K562 (cell line): ENCODE measurements at regions not wholly inside any gene's neighbourhood (a gene's known extent, or its start where the extent isn't known, plus 50 kb on each side); places are given as distances from the start of the nearest gene placed in this dataset.

Source experiments
- ATAC-seq: fragments of 200-7000 bp; cut with Tn5 transposase; 3 replicates; pipeline ENCODE4 v1.9.1; 2020; ENCODE audit warnings: moderate library complexity
- BruUV-seq: library from RNA; stranded (reverse); fragments of 400-500 nt; replicated peaks from 2 replicates; lab custom pipeline; 2021; lab: Mats Ljungman, UMichigan
- CTCF ChIA-PET: fragments of 300-600 bp; formaldehyde crosslinking; extraction: SDS; loops from one replicate; lab custom pipeline; 2021; ENCODE audit warnings: low intra/inter-chr PET ratio; lab: Yijun Ruan, JAX
- POLR2A ChIA-PET: fragments of 300-600, 350-650 bp; sonication (Branson Sonifier 250); formaldehyde crosslinking; extraction: SDS; loops from one replicate; lab custom pipeline; 2021; ENCODE audit warnings: antibody characterized with exemption, inconsistent platforms; lab: Yijun Ruan, JAX
- DNase-seq, 4 experiments: peaks; one replicate each; pipeline versions ENCODE4 v3.0.0 to v3.0.0-alpha.2; 2011 to 2018; ENCODE audit warnings: low spot score in 3 of 4, mixed read lengths in 3 of 4; ENCODE audit errors: extremely low read depth in 1 of 4
- FAIRE-seq: peaks from 2 replicates; lab custom pipeline; 2011; peaks lifted over from hg19 to GRCh38; lab: Jason Lieb, UNC
- H2AFZ ChIP-seq: 2 replicates; pipeline ENCODE4 v1.6.0; 2011; ENCODE audit warnings: low read depth, low read length, control low read depth, inconsistent platforms
- H3K27ac ChIP-seq: fragments of 200-600 bp; 3 replicates; pipeline ENCODE4 v1.8.0; 2011; ENCODE audit warnings: low read depth, mild to moderate bottlenecking, control low read depth, inconsistent platforms, low read length, moderate library complexity, mixed read lengths; ENCODE audit errors: extremely low read depth
- H3K27me3 ChIP-seq, 2 experiments: fragments of 300-600 bp in 1 of 2; 2 replicates in 1 of 2; 3 replicates in 1 of 2; pipeline versions ENCODE4 v1.6.0 to v1.8.0; 2011; ENCODE audit warnings: inconsistent platforms in 2 of 2, low read length in 2 of 2, mild to moderate bottlenecking in 1 of 2, mixed read lengths in 1 of 2, moderate library complexity in 1 of 2; ENCODE audit not compliant: control insufficient read depth in 2 of 2, insufficient read depth in 2 of 2
- H3K36me3 ChIP-seq: fragments of 300-600 bp; 3 replicates; pipeline ENCODE4 v1.8.0; 2011; ENCODE audit warnings: mild to moderate bottlenecking, low read length, inconsistent platforms; ENCODE audit not compliant: control insufficient read depth, insufficient read depth
- H3K4me1 ChIP-seq, 2 experiments: fragments of 200-600 bp in 1 of 2; replicated peaks in 1 of 2; 2 replicates in 1 of 2; 3 replicates in 1 of 2; pipeline versions ENCODE4 v1.5.1 to v1.8.0; 2011; ENCODE audit warnings: inconsistent platforms in 2 of 2, low read length in 2 of 2, mild to moderate bottlenecking in 1 of 2, mixed read lengths in 1 of 2, moderate library complexity in 1 of 2; ENCODE audit not compliant: control insufficient read depth in 2 of 2, insufficient read depth in 2 of 2
- H3K4me2 ChIP-seq: 2 replicates; pipeline ENCODE4 v1.6.1; 2011; ENCODE audit warnings: low read length, control low read depth, inconsistent platforms, mixed read lengths; ENCODE audit not compliant: insufficient read depth
- H3K4me3 ChIP-seq: fragments of 200-600 bp; sonication (generic), shearing (Covaris generic); 2 replicates; pipeline ENCODE4 v1.5.1; 2016; ENCODE audit warnings: control low read depth, inconsistent platforms
- H3K79me2 ChIP-seq: fragments of 200-600 bp; 3 replicates; pipeline ENCODE4 v1.8.0; 2011; ENCODE audit warnings: low read length, inconsistent platforms; ENCODE audit not compliant: control insufficient read depth, insufficient read depth
- H3K9ac ChIP-seq, 2 experiments: 2 replicates each; pipeline versions ENCODE4 v1.6.0 to v1.6.1; 2011; ENCODE audit warnings: low read depth in 2 of 2, low read length in 2 of 2, control low read depth in 1 of 2, inconsistent platforms in 1 of 2, mild to moderate bottlenecking in 1 of 2, mixed read lengths in 1 of 2; ENCODE audit not compliant: insufficient read depth in 1 of 2
- H3K9me1 ChIP-seq: one replicate; pipeline ENCODE4 v1.6.0; 2011; ENCODE audit warnings: inconsistent platforms, mild to moderate bottlenecking, low read length, moderate library complexity; ENCODE audit not compliant: control insufficient read depth, insufficient read depth
- H3K9me3 ChIP-seq: replicated peaks from 2 replicates; pipeline ENCODE4 v1.5.1; 2011; ENCODE audit warnings: low read depth, low read length, inconsistent platforms; ENCODE audit not compliant: control insufficient read depth, insufficient read depth
- H4K20me1 ChIP-seq: replicated peaks from 2 replicates; pipeline ENCODE4 v1.6.1; 2011; ENCODE audit warnings: low read length, inconsistent platforms, mixed read lengths; ENCODE audit not compliant: control insufficient read depth, insufficient read depth
- ETV5 ChIP-seq: sonication (generic); formaldehyde crosslinking; IDR thresholded peaks from 2 replicates; pipeline ENCODE4 v1.4.0; 2020; ENCODE audit warnings: low read depth, mild to moderate bottlenecking, missing genetic modification reagents
- HDAC3 ChIP-seq: fragments of 450-650 bp; IDR thresholded peaks from 2 replicates; pipeline ENCODE4 v1.6.1; 2018; ENCODE audit warnings: borderline replicate concordance, mild to moderate bottlenecking, moderate library complexity; ENCODE audit not compliant: partially characterized antibody
- MAFF ChIP-seq: IDR thresholded peaks from 2 replicates; pipeline ENCODE4 v1.6.1; 2012; ENCODE audit warnings: low read length, improper control_type of control experiment
- NUFIP1 ChIP-seq: fragments of 450-650 bp; IDR thresholded peaks from 2 replicates; pipeline ENCODE4 v1.6.1; 2018; ENCODE audit not compliant: partially characterized antibody
- RFX1 ChIP-seq: fragments of 450-650 bp; IDR thresholded peaks from 2 replicates; pipeline ENCODE4 v1.6.1; 2016; ENCODE audit warnings: mild to moderate bottlenecking, moderate library complexity
- SMARCB1 ChIP-seq: IDR thresholded peaks from 2 replicates; pipeline ENCODE4 v1.6.1; 2011; ENCODE audit warnings: improper control_type of control experiment, low read depth; ENCODE audit not compliant: insufficient read length
- ZBTB11 ChIP-seq, 3 experiments: fragments of 200-800 bp in 1 of 3; fragments of 250-450 bp in 1 of 3; fragments of 450-650 bp in 1 of 3; sonication (Bioruptor Pico) in 1 of 3; sonication (Bioruptor generic) in 1 of 3; formaldehyde crosslinking in 1 of 3; IDR thresholded peaks; 2 replicates each; pipeline versions ENCODE4 v1.6.1 to v1.8.0; 2016 to 2022; ENCODE audit warnings: mild to moderate bottlenecking in 2 of 3, missing genetic modification characterization in 2 of 3, missing compliant biosample characterization in 1 of 3, moderate library complexity in 1 of 3
- ZNF316 ChIP-seq: fragments of 450-650 bp; IDR thresholded peaks from 2 replicates; pipeline ENCODE4 v1.6.1; 2016
- WGBS: fragments of 100-300 bp; shearing (Covaris generic); methylation state at CpG from one replicate; pipeline ENCODE4 v1.1.6; 2016; ENCODE audit warnings: low coverage, mixed read lengths; ENCODE audit not compliant: insufficient coverage; ENCODE audit errors: missing lambda C conversion rate; 5-methylcytosine and 5-hydroxymethylcytosine counted together
- in situ Hi-C: fragments of 300-500 bp; cut with MboI; formaldehyde crosslinking; loops from 4 replicates; pipeline ENCODE4 v1.15.0; 2018; ENCODE audit warnings: inconsistent platforms, mixed read lengths
- intact Hi-C: fragments of 100-400 bp; cut with micrococcal nuclease; formaldehyde crosslinking; loops from 2 replicates; pipeline ENCODE4 v1.14.2; 2022
- TF ChIP-seq, protein P1 (sequence below): sonication (generic); formaldehyde crosslinking; IDR thresholded peaks from 2 replicates; pipeline ENCODE4 v1.8.1; 2023; ENCODE audit warnings: mild to moderate bottlenecking, missing genetic modification reagents
- TF ChIP-seq, protein P2 (sequence below): fragments of 250-450 bp; sonication (Bioruptor Pico); IDR thresholded peaks from 2 replicates; pipeline ENCODE4 v1.4.0; 2020; ENCODE audit warnings: borderline replicate concordance
- TF ChIP-seq, protein P3 (sequence below): fragments of 450-650 bp; IDR thresholded peaks from 2 replicates; pipeline ENCODE4 v1.6.1; 2014; ENCODE audit warnings: low read depth, mild to moderate bottlenecking, moderate library complexity, borderline replicate concordance

- Histone ChIP-seq H3K27me3 (no peaks in the 10 kb centered on the region), H3K9ac (peak overlapping the region in 1 of 2 experiments; percentile 27; a peak in 1 of 4 replicates), H3K27ac (peak overlapping the region; percentile 46; the same call in 2 of the 3 replicates), H3K36me3 (no peaks in the 10 kb centered on the region), H3K9me3 (no peaks in the 10 kb centered on the region), H3K4me2 (peak overlapping the region; percentile 52; the same call in 1 of the 2 replicates), H4K20me1 (no peaks in the 10 kb centered on the region), H3K79me2 (no peaks in the 10 kb centered on the region), H3K4me1 (peaks cover 28 to 80% of the 10 kb centered on the region in 2 experiments), H3K9me1 (no peaks in the 10 kb centered on the region), H3K4me3 (no peak overlapping the region), H2AFZ (peak overlapping the region; percentile 64)
- no TSS peak for BruUV-seq
- 33% methylated on average over 4 of the region's 4 CpGs for whole genome bisulfite sequencing
- ChIA-PET CTCF (no interaction called here), POLR2A (interaction anchor here (0.5 to 1.9 kb wide), 5 partner anchors 8 to 93 kb away, joined by 3 to 7 read pairs (median 4); no protein-coding TSS in a partner anchor)
- ATAC-seq, result no peak; the same call in 2 of the 3 replicates
- FAIRE-seq, result no peak
- in situ Hi-C loops, result no loop called here
- intact Hi-C loops, result loop anchor here (2.0 to 5.0 kb wide), 3 partner anchors 15 to 126 kb away; no protein-coding TSS in a partner anchor
- DNase-seq, result peak in 2 of 4 experiments; percentile 49 to 58
- TF ChIP-seq RFX1 (no peak), ZBTB11 (CRISPR knock-in tag; IDR thresholded peaks at IDR 0.05) (0 out of 6 replicates have a peak, but pooled peaks of 1 of the 3 experiments have one; percentile 24), SMARCB1 (no peak), ZNF316 (peak; percentile 61), MAFF (peak; percentile 6; the same call in 1 of the 2 replicates), ETV5 (CRISPR knock-in tag) (no peak), HDAC3 (no peak), NUFIP1 (no peak)
- TF ChIP-seq, protein P1, sequence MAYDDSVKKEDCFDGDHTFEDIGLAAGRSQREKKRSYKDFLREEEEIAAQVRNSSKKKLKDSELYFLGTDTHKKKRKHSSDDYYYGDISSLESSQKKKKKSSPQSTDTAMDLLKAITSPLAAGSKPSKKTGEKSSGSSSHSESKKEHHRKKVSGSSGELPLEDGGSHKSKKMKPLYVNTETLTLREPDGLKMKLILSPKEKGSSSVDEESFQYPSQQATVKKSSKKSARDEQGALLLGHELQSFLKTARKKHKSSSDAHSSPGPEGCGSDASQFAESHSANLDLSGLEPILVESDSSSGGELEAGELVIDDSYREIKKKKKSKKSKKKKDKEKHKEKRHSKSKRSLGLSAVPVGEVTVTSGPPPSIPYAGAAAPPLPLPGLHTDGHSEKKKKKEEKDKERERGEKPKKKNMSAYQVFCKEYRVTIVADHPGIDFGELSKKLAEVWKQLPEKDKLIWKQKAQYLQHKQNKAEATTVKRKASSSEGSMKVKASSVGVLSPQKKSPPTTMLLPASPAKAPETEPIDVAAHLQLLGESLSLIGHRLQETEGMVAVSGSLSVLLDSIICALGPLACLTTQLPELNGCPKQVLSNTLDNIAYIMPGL (CRISPR knock-in tag), result 0 out of 2 replicates have a peak, but pooled peaks have one; percentile 6
- TF ChIP-seq, protein P2, sequence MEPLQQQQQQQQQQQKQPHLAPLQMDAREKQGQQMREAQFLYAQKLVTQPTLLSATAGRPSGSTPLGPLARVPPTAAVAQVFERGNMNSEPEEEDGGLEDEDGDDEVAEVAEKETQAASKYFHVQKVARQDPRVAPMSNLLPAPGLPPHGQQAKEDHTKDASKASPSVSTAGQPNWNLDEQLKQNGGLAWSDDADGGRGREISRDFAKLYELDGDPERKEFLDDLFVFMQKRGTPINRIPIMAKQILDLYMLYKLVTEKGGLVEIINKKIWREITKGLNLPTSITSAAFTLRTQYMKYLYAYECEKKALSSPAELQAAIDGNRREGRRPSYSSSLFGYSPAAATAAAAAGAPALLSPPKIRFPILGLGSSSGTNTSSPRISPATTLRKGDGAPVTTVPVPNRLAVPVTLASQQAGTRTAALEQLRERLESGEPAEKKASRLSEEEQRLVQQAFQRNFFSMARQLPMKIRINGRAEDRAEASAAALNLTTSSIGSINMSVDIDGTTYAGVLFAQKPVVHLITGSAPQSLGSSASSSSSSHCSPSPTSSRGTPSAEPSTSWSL (CRISPR knock-in tag), result no peak
- TF ChIP-seq, protein P3, sequence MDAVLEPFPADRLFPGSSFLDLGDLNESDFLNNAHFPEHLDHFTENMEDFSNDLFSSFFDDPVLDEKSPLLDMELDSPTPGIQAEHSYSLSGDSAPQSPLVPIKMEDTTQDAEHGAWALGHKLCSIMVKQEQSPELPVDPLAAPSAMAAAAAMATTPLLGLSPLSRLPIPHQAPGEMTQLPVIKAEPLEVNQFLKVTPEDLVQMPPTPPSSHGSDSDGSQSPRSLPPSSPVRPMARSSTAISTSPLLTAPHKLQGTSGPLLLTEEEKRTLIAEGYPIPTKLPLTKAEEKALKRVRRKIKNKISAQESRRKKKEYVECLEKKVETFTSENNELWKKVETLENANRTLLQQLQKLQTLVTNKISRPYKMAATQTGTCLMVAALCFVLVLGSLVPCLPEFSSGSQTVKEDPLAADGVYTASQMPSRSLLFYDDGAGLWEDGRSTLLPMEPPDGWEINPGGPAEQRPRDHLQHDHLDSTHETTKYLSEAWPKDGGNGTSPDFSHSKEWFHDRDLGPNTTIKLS, result peak; percentile 45; the same call in 1 of the 2 replicates
Observed at GRCh38 chr4:10201381-10202223, 85.0 kb upstream of the WDR1 start.
